NCI-H2171 treated with DMSO at 0.1 percent for 48 hours (cell line): ENCODE measurements at regions not wholly inside any gene's neighbourhood (a gene's known extent, or its start where the extent isn't known, plus 50 kb on each side); places are given as distances from the start of the nearest gene placed in this dataset.
"Not testable (repeated sequence)": the region's sequence is repeated elsewhere in the genome, so short reads cannot be mapped to it uniquely, and the experiment has no call there.

Source experiments
- DNase-seq: peaks from one replicate; lab custom pipeline; 2025; lab: John Stamatoyannopoulos, UW

GRCh38 chr3:184440151-184440550 is 60.3 kb downstream of the CHRD start:
- no peak for DNase-seq

- DNase-seq: no peak
Observed at GRCh38 chr3:184441202-184441900, 61.5 kb downstream of the CHRD start.

GRCh38 chr3:184443364-184443763 is 63.5 kb downstream of the CHRD start:
- no peak for DNase-seq

GRCh38 chr3:184443831-184444230 is 64.0 kb downstream of the CHRD start:
- no peak for DNase-seq

- DNase-seq: no peak
Observed at GRCh38 chr3:184448321-184449160, 68.7 kb downstream of the CHRD start.

- no peak for DNase-seq
Observed at GRCh38 chr3:184449161-184449515, 69.3 kb downstream of the CHRD start.

- no peak for DNase-seq
Observed at GRCh38 chr3:184450547-184450946, 70.7 kb downstream of the CHRD start.

GRCh38 chr3:184453296-184453695 is 73.4 kb downstream of the CHRD start:
- DNase-seq: no peak

GRCh38 chr3:184455991-184456390 is 76.1 kb downstream of the CHRD start:
- no peak for DNase-seq

- DNase-seq: no peak
Observed at GRCh38 chr3:184456476-184456875, 76.6 kb downstream of the CHRD start.

GRCh38 chr3:184457329-184457728 is 77.5 kb downstream of the CHRD start:
- DNase-seq: no peak

- not testable (repeated sequence) for DNase-seq
Observed at GRCh38 chr3:184457784-184458377, 78.0 kb downstream of the CHRD start.

- no peak for DNase-seq
Observed at GRCh38 chr3:184459355-184459754, 79.5 kb downstream of the CHRD start.

- DNase-seq: no peak
Observed at GRCh38 chr3:184460276-184460675, 80.4 kb downstream of the CHRD start.

- no peak for DNase-seq
Observed at GRCh38 chr3:184461219-184461618, 81.4 kb downstream of the CHRD start.

- DNase-seq: no peak
Observed at GRCh38 chr3:184465883-184466412, 86.1 kb downstream of the CHRD start.

- no peak for DNase-seq
Observed at GRCh38 chr3:184466413-184466960, 86.6 kb downstream of the CHRD start.

GRCh38 chr3:184467171-184467570 is 87.3 kb downstream of the CHRD start:
- no peak for DNase-seq

GRCh38 chr3:184470551-184470950 is 90.7 kb downstream of the CHRD start:
- DNase-seq: no peak

- no peak for DNase-seq
Observed at GRCh38 chr3:184471439-184471838, 90.1 kb upstream of the EPHB3 start.

- no peak for DNase-seq
Observed at GRCh38 chr3:184472723-184473428, 88.7 kb upstream of the EPHB3 start.

- DNase-seq: no peak
Observed at GRCh38 chr3:184474897-184475296, 86.7 kb upstream of the EPHB3 start.
